Tibial artery (tissue), 4 donors: ENCODE measurements at regions not wholly inside any gene's neighbourhood (a gene's known extent, or its start where the extent isn't known, plus 50 kb on each side); places are given as distances from the start of the nearest gene placed in this dataset.
"Not testable (repeated sequence)": the region's sequence is repeated elsewhere in the genome, so short reads cannot be mapped to it uniquely, and the experiment has no call there.

Experiments
- DNase-seq, 2 donors: peaks; one replicate each; pipeline ENCODE4 v3.0.0-alpha.2; 2019
- H3K27ac ChIP-seq, 2 donors: fragments of 200-600 bp; sonication (generic) in 1 of 2; 1 replicate in 1 of 2; 2 replicates in 1 of 2; pipeline ENCODE4 v1.5.1; 2018 to 2019; ENCODE audit warnings: mild to moderate bottlenecking in 1 of 2
- H3K27me3 ChIP-seq, 2 donors: fragments of 200-600 bp; sonication (generic) in 1 of 2; one replicate each; pipeline versions ENCODE4 v1.5.1 to v1.6.0; 2016 to 2019
- H3K36me3 ChIP-seq, 3 donors: fragments of 200-600 bp; sonication (generic) in 2 of 3; one replicate each; pipeline ENCODE4 v1.5.1; 2016 to 2019; ENCODE audit warnings: mild to moderate bottlenecking in 2 of 3
- H3K4me1 ChIP-seq, 4 donors: fragments of 200-600 bp; sonication (generic) in 2 of 4; 1 replicate in 3 of 4; 2 replicates in 1 of 4; pipeline ENCODE4 v1.5.1; 2016 to 2019
- H3K4me3 ChIP-seq, 2 donors: fragments of 200-600 bp; sonication (generic) in 1 of 2; 1 replicate in 1 of 2; 2 replicates in 1 of 2; pipeline ENCODE4 v1.5.1; 2018 to 2019; ENCODE audit warnings: mild to moderate bottlenecking in 2 of 2
- H3K9me3 ChIP-seq, 3 donors: fragments of 200-600 bp; sonication (generic) in 1 of 3; one replicate each; pipeline ENCODE4 v1.5.1; 2016 to 2019
- CTCF ChIP-seq, 2 experiments: fragments of 200-600 bp in 1 of 2; fragments of 450-650 bp in 1 of 2; IDR thresholded peaks; one replicate each; pipeline ENCODE4 v1.5.1; 2017 to 2019; ENCODE audit warnings: antibody characterized with exemption in 2 of 2, mild to moderate bottlenecking in 1 of 2, moderate library complexity in 1 of 2
- intact Hi-C: fragments of 100-400 bp; cut with DNase I; formaldehyde crosslinking; loops from one replicate; pipeline ENCODE4 v1.15.0; 2023; ENCODE audit warnings: low total_unique reads

DNA sequence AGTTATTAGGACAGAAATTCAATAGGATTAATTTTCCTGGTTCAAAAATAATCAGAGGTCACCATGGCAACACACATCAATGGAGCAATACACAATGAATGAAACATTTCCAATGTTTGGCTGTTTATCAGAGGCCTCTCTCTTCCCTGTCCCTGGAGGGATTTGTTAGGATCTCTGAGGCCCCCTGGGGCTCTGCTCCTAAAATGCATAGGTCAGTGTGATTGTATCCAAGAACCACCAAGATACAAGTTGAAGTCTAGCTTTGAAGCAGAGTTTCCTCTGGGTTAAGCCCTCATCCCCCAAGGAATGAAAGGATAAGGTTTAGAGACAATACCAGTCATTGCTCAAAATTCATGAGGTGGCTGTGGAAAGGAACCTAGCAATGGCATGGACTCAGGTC lies 561.2 kb upstream of the C16orf82 start:
- no peaks in the 10 kb centered on the region for H3K36me3 ChIP-seq
- H3K4me3 ChIP-seq: no peak overlapping the region
- no peaks in the 10 kb centered on the region for H3K4me1 ChIP-seq
- no peak for DNase-seq
- no peak overlapping the region for H3K27ac ChIP-seq
- intact Hi-C loops: no loop called here
- no peaks in the 10 kb centered on the region for H3K27me3 ChIP-seq
- no peaks in the 10 kb centered on the region for H3K9me3 ChIP-seq
- TF ChIP-seq CTCF (IDR thresholded peaks at IDR 0.05): no peak

- H3K27me3 ChIP-seq, intact Hi-C loops, H3K27ac ChIP-seq, H3K4me1 ChIP-seq, H3K4me3 ChIP-seq, H3K36me3 ChIP-seq, H3K9me3 ChIP-seq, DNase-seq: not testable (repeated sequence)
These were observed 557.8 kb upstream of the C16orf82 start for GRCh38 chr16:26508946-26509345.

DNA sequence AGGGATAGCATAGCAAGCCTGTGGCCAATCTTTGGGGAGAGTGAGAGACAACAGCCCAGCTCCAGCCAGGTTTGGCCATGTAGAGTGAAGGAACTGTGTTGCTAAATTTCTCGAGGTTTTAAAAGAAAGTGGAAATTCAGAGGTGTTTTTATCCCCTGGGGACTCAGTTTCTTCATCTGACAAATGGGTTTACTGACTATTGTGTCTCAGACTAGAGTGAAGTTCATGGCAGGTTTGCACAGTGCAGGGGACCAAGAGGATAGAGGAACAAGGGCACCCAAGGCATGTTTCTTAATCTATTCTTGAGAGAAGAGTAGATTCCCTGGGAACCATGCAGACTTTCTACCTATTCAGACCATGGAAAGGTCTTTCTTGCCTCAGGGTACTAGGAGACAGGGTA lies 555.8 kb upstream of the C16orf82 start:
- Histone ChIP-seq H3K4me3 (no peak overlapping the region), H3K27me3 (no peaks in the 10 kb centered on the region), H3K4me1 (no peaks in the 10 kb centered on the region), H3K9me3 (no peaks in the 10 kb centered on the region), H3K27ac (no peak overlapping the region), H3K36me3 (no peaks in the 10 kb centered on the region)
- DNase-seq: no peak
- no peak for TF ChIP-seq CTCF (IDR thresholded peaks at IDR 0.05)
- intact Hi-C loops: no loop called here

GRCh38 chr16:26511463-26511862 lies 555.3 kb upstream of the C16orf82 start:
- Histone ChIP-seq H3K9me3 (no peaks in the 10 kb centered on the region), H3K27me3 (no peaks in the 10 kb centered on the region), H3K36me3 (no peaks in the 10 kb centered on the region), H3K27ac (no peak overlapping the region), H3K4me3 (no peak overlapping the region), H3K4me1 (no peaks in the 10 kb centered on the region)
- TF ChIP-seq CTCF (IDR thresholded peaks at IDR 0.05): no peak
- intact Hi-C loops: no loop called here
- no peak for DNase-seq

DNA sequence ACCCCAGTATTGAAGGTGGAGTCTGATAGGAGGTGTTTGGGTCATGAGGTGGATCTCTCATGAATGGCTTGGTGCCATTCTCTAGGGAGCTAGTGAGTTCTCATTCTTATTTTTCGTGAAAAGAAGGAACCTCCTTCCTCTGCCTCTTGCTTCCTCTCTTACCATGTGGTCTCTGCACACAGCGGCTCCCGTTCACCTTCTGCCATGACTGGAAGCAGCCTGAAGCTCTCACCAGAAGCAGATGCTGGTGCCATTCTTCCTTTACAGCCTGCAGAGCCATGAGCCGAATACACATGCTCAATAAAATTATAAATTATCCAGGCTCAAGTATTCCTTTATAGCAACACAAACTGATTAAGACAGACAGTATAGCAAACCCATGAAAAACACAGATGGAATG lies 545.1 kb upstream of the C16orf82 start:
- H3K27me3 ChIP-seq: no peaks in the 10 kb centered on the region
- intact Hi-C loops: loop anchor here (5.0 kb wide), 1 partner anchor 429 kb away; no protein-coding TSS in a partner anchor
- no peak overlapping the region for H3K4me3 ChIP-seq
- DNase-seq: no peak
- no peaks in the 10 kb centered on the region for H3K36me3 ChIP-seq
- no peak for TF ChIP-seq CTCF (IDR thresholded peaks at IDR 0.05)
- H3K9me3 ChIP-seq: no peaks in the 10 kb centered on the region
- H3K4me1 ChIP-seq: no peaks in the 10 kb centered on the region
- no peak overlapping the region for H3K27ac ChIP-seq

- no peak for DNase-seq
- H3K36me3 ChIP-seq: no peaks in the 10 kb centered on the region
- H3K27me3 ChIP-seq: no peaks in the 10 kb centered on the region
- H3K9me3 ChIP-seq: no peaks in the 10 kb centered on the region
- H3K4me1 ChIP-seq: no peaks in the 10 kb centered on the region
- intact Hi-C loops: loop anchor here (5.0 kb wide), 1 partner anchor 432 kb away; no protein-coding TSS in a partner anchor
- TF ChIP-seq CTCF (IDR thresholded peaks at IDR 0.05): no peak
- no peak overlapping the region for H3K4me3 ChIP-seq
- H3K27ac ChIP-seq: no peak overlapping the region
These were observed 542.4 kb upstream of the C16orf82 start for GRCh38 chr16:26524281-26524680.
